Ovary (tissue), 3 donors: ENCODE measurements at regions not wholly inside any gene's neighbourhood (a gene's known extent, or its start where the extent isn't known, plus 50 kb on each side); places are given as distances from the start of the nearest gene placed in this dataset.

Source experiments
- POLR2A ChIP-seq: fragments of 450-650 bp; IDR thresholded peaks from one replicate; pipeline ENCODE4 v1.6.1; 2017; ENCODE audit warnings: antibody characterized with exemption, mild to moderate bottlenecking, moderate library complexity
- TF ChIP-seq, protein P1 (sequence below), 3 donors: fragments of 450-650 bp in 2 of 3; fragments of 200-600 bp in 1 of 3; IDR thresholded peaks; one replicate each; pipeline versions ENCODE4 v1.5.1 to v1.8.0; 2016 to 2022; ENCODE audit warnings: antibody characterized with exemption in 3 of 3, mild to moderate bottlenecking in 1 of 3
- donor health status: DM: no; HTN: no; CAD: no.

GRCh38 chr14:96683562-96684289 is 113.5 kb upstream of the VRK1 start:
- TF ChIP-seq, protein P1, sequence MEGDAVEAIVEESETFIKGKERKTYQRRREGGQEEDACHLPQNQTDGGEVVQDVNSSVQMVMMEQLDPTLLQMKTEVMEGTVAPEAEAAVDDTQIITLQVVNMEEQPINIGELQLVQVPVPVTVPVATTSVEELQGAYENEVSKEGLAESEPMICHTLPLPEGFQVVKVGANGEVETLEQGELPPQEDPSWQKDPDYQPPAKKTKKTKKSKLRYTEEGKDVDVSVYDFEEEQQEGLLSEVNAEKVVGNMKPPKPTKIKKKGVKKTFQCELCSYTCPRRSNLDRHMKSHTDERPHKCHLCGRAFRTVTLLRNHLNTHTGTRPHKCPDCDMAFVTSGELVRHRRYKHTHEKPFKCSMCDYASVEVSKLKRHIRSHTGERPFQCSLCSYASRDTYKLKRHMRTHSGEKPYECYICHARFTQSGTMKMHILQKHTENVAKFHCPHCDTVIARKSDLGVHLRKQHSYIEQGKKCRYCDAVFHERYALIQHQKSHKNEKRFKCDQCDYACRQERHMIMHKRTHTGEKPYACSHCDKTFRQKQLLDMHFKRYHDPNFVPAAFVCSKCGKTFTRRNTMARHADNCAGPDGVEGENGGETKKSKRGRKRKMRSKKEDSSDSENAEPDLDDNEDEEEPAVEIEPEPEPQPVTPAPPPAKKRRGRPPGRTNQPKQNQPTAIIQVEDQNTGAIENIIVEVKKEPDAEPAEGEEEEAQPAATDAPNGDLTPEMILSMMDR (IDR thresholded peaks at IDR 0.05), result no peak
- TF ChIP-seq POLR2A, result no peak
